LNCAP (cell line): ENCODE measurements at regions not wholly inside any gene's neighbourhood (a gene's known extent, or its start where the extent isn't known, plus 50 kb on each side); places are given as distances from the start of the nearest gene placed in this dataset.

Experiments used
- CTCF ChIP-seq: fragments of 450-650 bp; IDR thresholded peaks from 2 replicates; pipeline ENCODE4 v1.5.1; 2017; ENCODE audit warnings: mild to moderate bottlenecking

- TF ChIP-seq CTCF, result no peak
These were observed 133.2 kb upstream of the ZNF618 start for GRCh38 chr9:113742878-113743277.

- TF ChIP-seq CTCF, result no peak
These were observed 129.6 kb upstream of the ZNF618 start for GRCh38 chr9:113746486-113746885.

GRCh38 chr9:113748135-113748534 lies 128.0 kb upstream of the ZNF618 start:
- TF ChIP-seq CTCF, result no peak

- no peak for TF ChIP-seq CTCF
These were observed 122.5 kb upstream of the ZNF618 start for GRCh38 chr9:113753398-113754119.

GRCh38 chr9:113754739-113755138 lies 121.4 kb upstream of the ZNF618 start:
- TF ChIP-seq CTCF, result no peak

GRCh38 chr9:113755433-113755832 lies 120.7 kb upstream of the ZNF618 start:
- no peak for TF ChIP-seq CTCF

- TF ChIP-seq CTCF, result no peak
These were observed 119.5 kb upstream of the ZNF618 start for GRCh38 chr9:113756476-113757192.
